H1 (cell line): ENCODE measurements at regions not wholly inside any gene's neighbourhood (a gene's known extent, or its start where the extent isn't known, plus 50 kb on each side); places are given as distances from the start of the nearest gene placed in this dataset.

Experiments used
- CTBP2 ChIP-seq: IDR thresholded peaks from 2 replicates; pipeline ENCODE4 v1.7.0; 2011; ENCODE audit warnings: borderline replicate concordance, mild to moderate bottlenecking, moderate library complexity, mixed read lengths, low read length; ENCODE audit not compliant: insufficient read depth, insufficient read length
- CTCF ChIP-seq, 3 experiments: IDR thresholded peaks; 1 replicate in 2 of 3; 2 replicates in 1 of 3; pipeline versions ENCODE4 v1.5.1 to v1.6.1; 2011; ENCODE audit warnings: low read length in 3 of 3, mild to moderate bottlenecking in 3 of 3, inconsistent platforms in 2 of 3, low read depth in 1 of 3, moderate library complexity in 1 of 3; ENCODE audit not compliant: insufficient read depth in 1 of 3; ENCODE audit errors: control extremely low read depth in 1 of 3
- FOSL1 ChIP-seq: IDR thresholded peaks from 2 replicates; pipeline ENCODE4 v1.6.1; 2011; ENCODE audit warnings: mild to moderate bottlenecking, low read depth, low read length, moderate library complexity; ENCODE audit not compliant: insufficient read depth
- GABPA ChIP-seq: IDR thresholded peaks from 2 replicates; pipeline ENCODE4 v1.6.1; 2011; ENCODE audit warnings: mild to moderate bottlenecking, low read length, moderate library complexity, borderline replicate concordance; ENCODE audit not compliant: insufficient read depth
- GTF2F1 ChIP-seq: IDR thresholded peaks from 2 replicates; pipeline ENCODE4 v1.6.1; 2012; ENCODE audit warnings: low read depth, low read length, improper control_type of control experiment, borderline replicate concordance
- KDM1A ChIP-seq: fragments of 200-600, 300-600 bp; sonication (generic); IDR thresholded peaks from 2 replicates; pipeline ENCODE4 v1.7.1; 2016; ENCODE audit warnings: mild to moderate bottlenecking, low read length, borderline replicate concordance
- SP4 ChIP-seq: IDR thresholded peaks from 2 replicates; pipeline ENCODE4 v1.6.1; 2012; ENCODE audit warnings: low read length, inconsistent platforms
- SRF ChIP-seq: IDR thresholded peaks from 2 replicates; pipeline ENCODE4 v1.6.1; 2011; ENCODE audit warnings: mild to moderate bottlenecking, low read depth, low read length, moderate library complexity
- TEAD4 ChIP-seq: IDR thresholded peaks from 2 replicates; pipeline ENCODE4 v1.6.1; 2012; ENCODE audit warnings: low read depth, low read length, inconsistent platforms, mixed read lengths

DNA sequence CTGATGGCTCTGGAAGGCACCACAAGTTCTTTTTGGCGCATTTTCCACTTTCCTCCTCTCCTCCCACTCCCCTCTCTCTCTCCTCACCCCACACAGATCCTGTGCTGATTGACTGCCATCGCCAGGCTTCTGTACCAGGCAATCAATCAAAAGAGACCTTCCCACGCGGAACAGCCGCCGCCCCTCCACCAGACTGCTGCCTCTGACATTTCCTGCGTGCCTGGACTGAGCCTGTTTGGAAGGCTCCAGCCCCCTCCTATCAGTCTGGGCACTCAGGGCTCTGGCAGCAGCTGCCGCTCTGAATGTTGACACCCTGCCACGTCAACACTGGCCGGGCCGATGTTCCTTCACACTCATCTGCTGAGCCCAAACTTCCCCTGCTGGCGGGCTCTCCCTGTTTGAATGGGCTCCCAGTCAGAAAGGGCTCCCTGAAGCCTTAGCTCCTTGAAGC is 467.7 kb downstream of the EPHA4 start (continued):
- TF ChIP-seq CTCF (IDR thresholded peaks at IDR 0.05; ENCODE audit: control extremely low read depth in 1 of 3, insufficient read depth in 1 of 3, low read depth in 1 of 3, low read length in 3 of 3) (no peak), KDM1A (no peak), TEAD4 (no peak), GTF2F1 (no peak), GABPA (no peak), SRF (no peak), CTBP2 (no peak), SP4 (no peak), FOSL1 (no peak)
